A172 (cell line): ENCODE measurements at regions not wholly inside any gene's neighbourhood (a gene's known extent, or its start where the extent isn't known, plus 50 kb on each side); places are given as distances from the start of the nearest gene placed in this dataset.
"Not testable (repeated sequence)": the region's sequence is repeated elsewhere in the genome, so short reads cannot be mapped to it uniquely, and the experiment has no call there.

Experiments used
- DNase-seq: peaks from one replicate; pipeline ENCODE4 v3.0.0-alpha.2; 2015; ENCODE audit warnings: low spot score

DNA sequence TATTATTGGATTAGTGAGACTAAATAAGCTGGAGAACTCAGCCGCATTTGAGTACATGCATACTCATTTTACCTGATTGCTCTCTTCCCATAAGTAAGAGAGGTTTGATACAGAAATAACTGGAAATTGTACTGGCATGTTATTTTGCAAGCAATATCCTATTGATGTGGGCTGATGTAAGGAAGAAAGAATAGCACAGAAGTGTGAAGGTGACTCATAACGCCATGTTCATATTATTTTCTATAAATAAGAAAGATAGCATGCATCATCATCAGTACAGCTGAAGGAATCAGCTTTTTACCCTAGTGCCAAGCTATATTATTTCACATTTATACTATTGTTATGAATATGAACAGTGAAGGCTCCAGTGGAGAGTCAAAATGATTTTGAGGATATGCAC is 138.3 kb upstream of the FAM47A start:
- DNase-seq, result no peak

GRCh38 chrX:34238896-34239295 is 106.8 kb upstream of the FAM47A start:
- peak; percentile 35 for DNase-seq

- DNase-seq, result not testable (repeated sequence)
Observed at GRCh38 chrX:34230156-34230555, 98.0 kb upstream of the FAM47A start.

DNA sequence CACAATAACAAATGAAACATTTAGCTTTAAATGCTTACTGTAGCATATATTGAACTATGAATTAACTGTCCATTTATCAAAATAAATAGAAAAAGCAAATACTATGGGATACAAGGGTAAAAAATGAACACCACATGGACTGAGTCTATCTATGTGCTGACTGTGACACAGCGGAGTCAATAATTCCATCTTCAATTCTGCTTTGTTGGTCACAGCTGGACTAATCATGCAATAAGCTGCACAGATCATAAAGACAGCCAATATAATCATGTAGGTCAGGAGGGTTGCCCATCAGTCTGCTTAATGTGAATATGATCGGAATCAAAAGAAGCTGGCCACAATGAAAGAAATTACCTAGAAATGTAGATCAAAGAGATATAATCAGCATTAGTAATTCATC is 95.7 kb upstream of the FAM47A start:
- no peak for DNase-seq

DNA sequence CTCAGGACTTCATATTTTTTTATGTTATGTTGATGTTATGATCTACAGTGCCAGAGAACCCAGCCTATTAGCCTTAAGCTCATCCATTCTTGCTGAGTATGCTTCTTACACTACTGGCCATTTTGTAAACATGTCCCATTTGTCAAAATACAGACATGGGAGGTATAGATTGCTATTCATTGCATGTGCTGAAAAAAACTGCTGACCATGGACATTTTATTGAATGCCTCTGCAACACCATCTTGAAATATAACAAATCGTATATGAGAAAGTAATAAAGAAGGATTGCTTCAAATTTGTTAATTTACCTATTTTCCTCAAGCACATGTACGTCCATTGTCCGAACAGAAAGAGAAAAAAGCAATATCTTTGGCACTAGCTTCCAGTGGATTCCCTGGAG is 91.5 kb upstream of the FAM47A start:
- DNase-seq, result no peak

DNA sequence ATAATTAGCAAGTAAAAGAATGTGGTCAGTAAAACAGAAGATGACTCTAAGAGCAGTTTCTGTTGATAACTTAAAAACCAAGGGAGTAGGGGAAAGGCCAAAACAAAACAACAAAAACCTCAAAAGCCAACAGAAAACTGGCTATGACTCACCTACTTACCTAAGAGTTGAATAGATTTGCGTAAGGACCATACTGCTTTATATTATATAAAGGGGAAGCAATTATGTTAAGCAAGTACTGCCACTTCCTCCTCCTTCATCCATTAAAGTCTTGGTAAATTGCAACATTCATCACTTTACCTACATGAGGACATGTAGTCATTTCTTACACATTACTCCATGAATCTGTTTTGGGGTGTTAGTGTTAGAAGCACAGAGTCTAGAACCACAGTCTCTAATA is 85.9 kb upstream of the FAM47A start:
- no peak for DNase-seq

DNA sequence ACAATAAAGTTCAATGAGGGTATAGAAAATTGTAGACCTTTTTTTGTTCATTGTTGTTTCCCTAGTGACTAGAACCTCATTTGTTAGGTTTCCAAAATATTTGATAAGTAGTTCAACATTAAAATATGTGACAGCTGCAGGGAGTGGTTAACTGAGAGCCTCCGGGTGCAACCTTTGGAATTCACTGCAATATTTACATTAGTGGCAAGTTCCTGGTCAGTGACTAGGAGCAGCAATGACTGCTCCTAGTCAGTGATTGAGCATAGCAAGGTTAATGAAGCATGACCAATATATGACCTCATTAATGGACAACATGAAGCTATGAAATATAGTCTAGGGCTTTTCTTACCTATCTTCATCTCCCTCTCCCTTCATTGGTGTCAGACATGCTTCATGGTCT is 65.8 kb upstream of the FAM47A start:
- peak; percentile 3 for DNase-seq
